ENCODE measurements at regions not wholly inside any gene's neighbourhood (a gene's known extent, or its start where the extent isn't known, plus 50 kb on each side); places are given as distances from the start of the nearest gene placed in this dataset.

DNA sequence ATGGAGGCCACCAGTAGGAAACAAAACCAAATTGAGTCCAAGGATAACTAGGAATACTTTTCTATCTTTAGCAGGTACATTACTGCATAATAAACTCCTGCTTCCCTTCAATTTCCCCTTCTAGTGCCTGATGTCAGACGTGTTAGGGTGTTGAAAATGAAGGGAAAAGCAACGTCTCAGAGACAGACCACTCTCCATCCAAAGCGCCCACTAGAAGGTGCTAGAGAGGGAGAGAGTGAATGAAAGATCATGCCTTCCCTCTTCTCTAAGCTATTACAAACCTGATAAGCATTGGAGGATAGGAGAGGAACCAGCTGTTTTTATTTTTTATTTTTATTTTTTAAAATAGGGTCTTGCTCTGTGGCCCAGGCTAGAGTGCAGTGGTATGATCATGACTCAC, 64.1 kb downstream of the ZNF641 start:
- peak; percentile 44 for DNase-seq (ENCODE audit: low spot score)

- DNase-seq (ENCODE audit: low spot score) = no peak
Observed at GRCh38 chr12:48285751-48286650, 64.7 kb downstream of the ZNF641 start.

DNA sequence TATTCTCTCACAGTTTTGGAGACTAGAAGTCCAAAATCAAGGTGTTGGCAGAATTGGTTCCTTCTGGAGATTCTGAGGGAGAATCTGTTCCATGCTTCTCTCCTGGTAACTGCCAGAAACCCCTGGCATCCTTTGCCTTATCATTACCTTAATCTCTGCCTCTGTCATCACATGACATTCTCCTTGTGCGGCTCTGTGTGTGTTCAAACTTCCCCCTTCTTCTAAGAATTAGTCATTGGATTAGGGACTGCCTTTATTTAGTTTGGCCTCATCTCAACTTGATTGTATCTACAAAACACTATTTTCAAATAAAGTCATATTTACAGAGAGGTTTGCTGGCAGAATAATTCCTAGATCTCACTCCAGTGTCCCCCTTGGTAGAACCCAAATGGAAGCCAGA, 68.9 kb downstream of the ZNF641 start:
- DNase-seq (ENCODE audit: low spot score) = no peak

DNA sequence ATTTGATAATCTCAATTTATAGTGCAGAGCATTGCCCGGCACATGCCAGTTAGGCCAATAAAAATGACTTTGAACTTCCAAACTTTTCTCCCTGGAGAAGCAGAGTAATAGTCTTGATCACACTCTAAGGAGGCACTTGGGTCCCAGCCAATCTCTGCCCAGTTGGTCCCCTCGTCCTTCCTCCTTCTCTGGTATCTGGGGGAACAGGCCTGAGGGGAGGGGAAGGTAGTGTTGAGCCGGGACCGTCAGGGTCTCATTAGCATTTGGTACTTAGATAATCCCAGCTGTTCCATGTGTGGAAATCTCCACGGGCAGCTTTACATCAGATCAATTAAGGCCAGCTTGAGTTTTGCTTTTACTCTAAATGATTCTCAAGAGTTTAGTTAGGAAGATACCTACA, 70.1 kb downstream of the ZNF641 start:
- DNase-seq (ENCODE audit: low spot score) = no peak

GRCh38 chr12:48279601-48280000, 71.1 kb downstream of the ZNF641 start:
- DNase-seq (ENCODE audit: low spot score) = no peak

DNA sequence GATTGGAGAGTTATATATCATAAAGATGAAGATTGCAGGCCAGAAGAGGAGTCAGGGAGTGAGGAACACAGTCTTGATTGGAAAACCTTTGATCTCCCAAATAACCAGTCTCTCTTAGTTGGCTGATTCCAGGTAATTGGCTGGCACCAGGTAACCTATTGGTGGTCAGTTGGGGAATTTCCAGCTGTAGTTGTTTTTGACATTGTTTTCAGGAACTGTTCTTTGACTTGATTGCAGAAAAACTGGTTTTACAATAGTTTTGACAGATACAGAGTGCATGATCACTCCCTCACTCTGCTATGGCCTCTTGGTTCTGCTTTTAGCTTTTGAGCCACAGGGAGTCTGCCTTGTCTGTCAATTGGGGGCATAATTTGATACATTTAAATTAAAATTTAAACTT, 71.6 kb downstream of the ZNF641 start:
- DNase-seq (ENCODE audit: low spot score) = peak; percentile 36

GRCh38 chr12:48276621-48277020, 73.5 kb upstream of the OR10AD1 start:
- no peak for DNase-seq (ENCODE audit: low spot score)

DNA sequence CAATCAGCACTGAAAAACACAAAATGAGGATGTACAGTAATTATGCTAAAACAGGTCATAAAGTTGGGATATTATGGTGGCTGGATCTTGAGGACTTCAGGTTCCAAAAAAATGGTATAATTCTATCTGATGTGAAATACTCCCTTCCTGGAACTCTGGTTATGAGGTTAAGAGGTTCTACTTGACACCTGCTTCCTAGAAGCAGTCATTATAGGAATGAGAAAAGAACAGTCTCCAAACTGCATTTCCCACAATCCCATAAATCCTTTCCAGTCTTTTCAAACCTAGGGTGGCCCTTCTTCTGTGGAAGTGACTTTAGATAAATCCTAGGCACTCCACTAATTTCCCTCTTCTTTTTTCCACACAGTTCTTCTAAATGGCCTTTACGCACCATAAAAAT, 63.7 kb upstream of the OR10AD1 start:
- no peak for DNase-seq (ENCODE audit: low spot score)

DNA sequence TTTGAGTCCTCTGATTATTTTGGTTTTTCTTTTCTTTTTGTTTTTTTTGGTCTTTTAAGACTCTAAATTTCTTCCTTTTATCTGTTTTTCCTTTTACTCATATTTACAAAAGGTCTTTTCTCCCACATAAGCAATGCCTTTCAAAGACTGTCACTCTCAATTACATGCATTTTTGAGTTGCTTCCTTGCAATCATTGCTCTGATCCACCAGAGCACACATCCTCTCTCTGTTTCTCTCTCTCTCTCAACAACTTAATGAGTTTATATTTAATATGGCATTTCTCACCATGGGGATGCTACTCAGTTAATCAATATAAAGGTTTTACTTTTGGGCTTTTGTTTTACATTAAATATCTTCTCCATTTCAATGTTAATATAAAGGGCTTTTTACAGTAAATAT, 62.7 kb upstream of the OR10AD1 start:
- DNase-seq (ENCODE audit: low spot score) = no peak

DNA sequence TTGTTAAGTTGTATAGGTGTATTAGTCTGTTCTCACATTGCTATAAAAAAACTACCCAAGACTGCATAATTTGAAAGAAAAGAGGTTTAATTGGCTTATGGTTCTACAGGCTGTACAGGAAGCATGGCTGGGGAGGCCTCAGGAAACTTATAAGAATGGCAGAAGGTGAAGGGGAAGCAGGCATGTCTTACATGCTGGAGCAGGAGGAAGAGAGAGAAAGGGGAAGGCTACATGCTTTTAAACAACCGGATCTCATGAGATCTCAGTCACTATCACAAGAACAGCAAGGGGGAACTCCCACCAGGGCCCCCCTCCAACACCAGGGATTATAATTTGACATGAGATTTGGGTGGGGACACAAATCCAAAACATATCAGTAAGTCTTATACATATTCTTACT, 60.5 kb upstream of the OR10AD1 start:
- no peak for DNase-seq (ENCODE audit: low spot score)

- no peak for DNase-seq (ENCODE audit: low spot score)
Observed at GRCh38 chr12:48261773-48262172, 58.7 kb upstream of the OR10AD1 start.

Data from pons (tissue), 1 donor.